Tibial nerve (tissue), 4 donors: ENCODE measurements at regions not wholly inside any gene's neighbourhood (a gene's known extent, or its start where the extent isn't known, plus 50 kb on each side); places are given as distances from the start of the nearest gene placed in this dataset.
"Not testable (repeated sequence)": the region's sequence is repeated elsewhere in the genome, so short reads cannot be mapped to it uniquely, and the experiment has no call there.

Source experiments
- DNase-seq, 2 donors: peaks; one replicate each; pipeline ENCODE4 v3.0.0-alpha.2; 2019; ENCODE audit warnings: low spot score in 2 of 2
- H3K27ac ChIP-seq, 4 donors: fragments of 200-600 bp; sonication (generic) in 3 of 4; one replicate each; pipeline ENCODE4 v1.5.1; 2017 to 2019; ENCODE audit warnings: mild to moderate bottlenecking in 1 of 4
- H3K27me3 ChIP-seq, 2 donors: fragments of 200-600 bp; sonication (generic) in 1 of 2; one replicate each; pipeline versions ENCODE4 v1.5.1 to v1.6.0; 2017 to 2019
- H3K36me3 ChIP-seq, 3 donors: fragments of 200-600 bp; sonication (generic); one replicate each; pipeline ENCODE4 v1.5.1; 2018 to 2019
- H3K4me1 ChIP-seq, 4 donors: fragments of 200-600 bp; sonication (generic) in 3 of 4; one replicate each; pipeline ENCODE4 v1.5.1; 2017 to 2019
- H3K4me3 ChIP-seq, 4 donors: fragments of 200-600 bp; sonication (generic) in 3 of 4; one replicate each; pipeline ENCODE4 v1.5.1; 2017 to 2019; ENCODE audit warnings: mild to moderate bottlenecking in 1 of 4, moderate library complexity in 1 of 4
- H3K9me3 ChIP-seq, 4 donors: fragments of 200-600 bp; sonication (generic) in 3 of 4; one replicate each; pipeline ENCODE4 v1.5.1; 2017 to 2019
- CTCF ChIP-seq, 5 experiments: fragments of 200-600 bp in 3 of 5; fragments of 450-650 bp in 2 of 5; sonication (generic) in 3 of 5; IDR thresholded peaks; one replicate each; pipeline ENCODE4 v1.5.1; 2016 to 2019; ENCODE audit warnings: antibody characterized with exemption in 5 of 5, mild to moderate bottlenecking in 3 of 5, moderate library complexity in 2 of 5
- EP300 ChIP-seq, 2 donors: sonication (generic); formaldehyde crosslinking; IDR thresholded peaks; one replicate each; pipeline ENCODE4 v1.6.1; 2017; ENCODE audit warnings: antibody characterized with exemption in 2 of 2, mild to moderate bottlenecking in 1 of 2
- POLR2A ChIP-seq, 2 donors: fragments of 450-650 bp; IDR thresholded peaks; one replicate each; pipeline ENCODE4 v1.6.1; 2017; ENCODE audit warnings: antibody characterized with exemption in 2 of 2, mild to moderate bottlenecking in 2 of 2, moderate library complexity in 2 of 2
- WGBS, 2 donors: methylation state at CpG; one replicate each; pipeline ENCODE4 v1.1.5; 2018; 5-methylcytosine and 5-hydroxymethylcytosine counted together

GRCh38 chr7:96562966-96563365, 146.7 kb downstream of the SEM1 start:
- no peak overlapping the region for H3K4me3 ChIP-seq
- H3K27me3 ChIP-seq, result no peaks in the 10 kb centered on the region
- no peaks in the 10 kb centered on the region for H3K36me3 ChIP-seq
- TF ChIP-seq POLR2A (IDR thresholded peaks at IDR 0.05), result no peak
- H3K9me3 ChIP-seq, result no peaks in the 10 kb centered on the region
- no peak for DNase-seq
- no peak overlapping the region for H3K27ac ChIP-seq
- no peaks in the 10 kb centered on the region for H3K4me1 ChIP-seq

- 60 to 71% methylated on average over 4 of the region's 4 CpGs for WGBS, 2 donors
- no peaks in the 10 kb centered on the region for H3K4me1 ChIP-seq
- no peak for TF ChIP-seq EP300 (IDR thresholded peaks at IDR 0.05)
- no peaks in the 10 kb centered on the region for H3K27me3 ChIP-seq
- no peak overlapping the region for H3K4me3 ChIP-seq
- DNase-seq, result no peak
- no peaks in the 10 kb centered on the region for H3K9me3 ChIP-seq
- no peaks in the 10 kb centered on the region for H3K36me3 ChIP-seq
- H3K27ac ChIP-seq, result no peak overlapping the region
These were observed 147.2 kb downstream of the SEM1 start for GRCh38 chr7:96562458-96562857.

DNA sequence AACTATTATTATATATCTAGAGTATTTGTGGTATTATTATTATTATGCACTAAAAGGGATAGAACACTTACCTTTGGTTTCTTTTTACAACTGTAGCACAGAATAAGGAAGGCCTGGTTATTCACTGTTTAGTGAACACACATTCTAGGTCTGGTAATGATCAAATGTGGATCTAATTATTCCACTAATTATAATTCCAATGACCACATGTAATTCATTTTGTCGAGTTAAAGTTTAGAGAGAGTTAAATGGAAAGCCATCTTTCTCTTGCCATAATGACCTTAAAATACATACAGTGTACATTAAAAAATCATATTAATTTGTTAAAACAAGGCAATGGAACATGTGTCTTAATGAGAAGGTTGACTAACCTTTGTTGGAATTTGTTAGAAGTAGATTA, 147.8 kb downstream of the SEM1 start:
- 67 to 69% methylated on average over 1 of the region's 1 CpG for WGBS, 2 donors
- Histone ChIP-seq H3K4me3 (no peak overlapping the region), H3K27ac (no peak overlapping the region), H3K27me3 (no peaks in the 10 kb centered on the region), H3K36me3 (no peaks in the 10 kb centered on the region), H3K4me1 (no peaks in the 10 kb centered on the region), H3K9me3 (no peaks in the 10 kb centered on the region)
- DNase-seq, result no peak
- TF ChIP-seq EP300 (IDR thresholded peaks at IDR 0.05) (no peak), CTCF (IDR thresholded peaks at IDR 0.05) (no peak), POLR2A (IDR thresholded peaks at IDR 0.05) (no peak)

DNA sequence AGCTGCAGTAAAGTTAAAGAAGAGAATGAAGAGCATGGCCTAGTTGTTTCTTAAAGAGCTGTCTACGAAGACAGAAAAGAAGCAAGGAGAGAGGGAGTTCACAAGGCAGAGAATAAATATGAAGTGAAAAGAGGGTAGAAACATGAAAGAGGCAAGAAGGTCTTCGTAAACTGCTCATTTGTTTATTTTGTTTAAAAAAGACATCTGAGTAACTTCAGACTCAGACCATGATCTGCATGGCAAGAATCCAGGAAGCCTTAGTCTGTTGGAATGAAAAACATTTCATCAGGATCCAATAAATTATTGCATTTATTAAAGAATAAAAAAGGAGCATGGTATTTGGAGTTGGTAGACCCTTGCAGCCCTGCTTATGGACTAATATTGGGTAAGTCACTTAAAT, 151.1 kb downstream of the SEM1 start:
- WGBS, 2 donors, result 54 to 61% methylated on average over 2 of the region's 2 CpGs
- Histone ChIP-seq H3K36me3 (no peaks in the 10 kb centered on the region), H3K27ac (no peak overlapping the region), H3K27me3 (no peaks in the 10 kb centered on the region), H3K4me3 (no peak overlapping the region), H3K4me1 (no peaks in the 10 kb centered on the region), H3K9me3 (no peaks in the 10 kb centered on the region)
- no peak for TF ChIP-seq CTCF (IDR thresholded peaks at IDR 0.05)
- TF ChIP-seq EP300 (IDR thresholded peaks at IDR 0.05), result no peak
- no peak for TF ChIP-seq POLR2A (IDR thresholded peaks at IDR 0.05)
- no peak for DNase-seq

DNA sequence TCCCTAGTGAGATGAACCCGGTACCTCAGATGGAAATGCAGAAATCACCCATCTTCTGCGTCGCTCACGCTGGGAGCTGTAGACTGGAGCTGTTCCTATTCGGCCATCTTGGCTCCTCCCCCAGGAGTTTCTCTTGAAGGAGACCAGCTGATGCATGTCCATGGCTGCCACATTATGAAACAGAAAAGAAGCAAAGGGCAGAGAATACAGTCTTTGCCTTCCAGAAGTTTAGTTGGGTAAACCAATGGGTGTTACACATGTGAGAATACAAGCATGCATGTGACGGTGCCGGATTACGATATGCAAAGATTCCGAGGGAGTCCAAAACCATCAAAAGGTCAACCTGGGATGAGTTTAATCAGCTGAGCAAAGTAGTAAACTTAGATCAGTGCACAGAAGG, 151.6 kb downstream of the SEM1 start:
- Histone ChIP-seq H3K4me3 (no peak overlapping the region), H3K9me3 (no peaks in the 10 kb centered on the region), H3K4me1 (no peaks in the 10 kb centered on the region), H3K36me3 (no peaks in the 10 kb centered on the region), H3K27ac (no peak overlapping the region), H3K27me3 (no peaks in the 10 kb centered on the region)
- TF ChIP-seq CTCF (IDR thresholded peaks at IDR 0.05) (no peak), POLR2A (IDR thresholded peaks at IDR 0.05) (no peak), EP300 (IDR thresholded peaks at IDR 0.05) (no peak)
- WGBS, 2 donors, result 83 to 96% methylated on average over 8 to 9 of the region's 9 CpGs
- no peak for DNase-seq

- H3K36me3 ChIP-seq, H3K9me3 ChIP-seq, H3K27me3 ChIP-seq, H3K4me1 ChIP-seq, DNase-seq, H3K27ac ChIP-seq, H3K4me3 ChIP-seq: not testable (repeated sequence)
- 80 to 84% methylated on average over 10 to 11 of the region's 13 CpGs for WGBS, 2 donors
These were observed 152.0 kb downstream of the SEM1 start for GRCh38 chr7:96557598-96557997.

GRCh38 chr7:96548664-96549063, 161.0 kb downstream of the SEM1 start:
- no peak for TF ChIP-seq EP300 (IDR thresholded peaks at IDR 0.05)
- no peak for TF ChIP-seq POLR2A (IDR thresholded peaks at IDR 0.05)
- no peak for TF ChIP-seq CTCF (IDR thresholded peaks at IDR 0.05)
- H3K9me3 ChIP-seq, result peaks cover 0 to 5% (median 0%) of the 10 kb centered on the region in 4 donors
- H3K36me3 ChIP-seq, result no peaks in the 10 kb centered on the region
- H3K27me3 ChIP-seq, result no peaks in the 10 kb centered on the region
- no peak overlapping the region for H3K4me3 ChIP-seq
- H3K4me1 ChIP-seq, result no peaks in the 10 kb centered on the region
- H3K27ac ChIP-seq, result no peak overlapping the region
- WGBS, 2 donors, result 90 to 92% methylated on average over 5 of the region's 5 CpGs
- DNase-seq, result no peak
